ENCODE measurements at regions not wholly inside any gene's neighbourhood (a gene's known extent, or its start where the extent isn't known, plus 50 kb on each side); places are given as distances from the start of the nearest gene placed in this dataset.
A peak's percentile ranks its signal among the peaks of the same experiment; 100 is the strongest.
"Not testable (repeated sequence)": the region's sequence is repeated elsewhere in the genome, so short reads cannot be mapped to it uniquely, and the experiment has no call there.

GRCh38 chr4:25474690-25475089 lies 97.6 kb downstream of the ANAPC4 start:
- no peak for DNase-seq

GRCh38 chr4:25477221-25477620 lies 100.2 kb downstream of the ANAPC4 start:
- DNase-seq: no peak

- no peak for DNase-seq
Observed at GRCh38 chr4:25481648-25482047, 104.6 kb downstream of the ANAPC4 start.

- DNase-seq: peak; percentile 8
Observed at GRCh38 chr4:25484243-25484721, 107.2 kb downstream of the ANAPC4 start.

DNA sequence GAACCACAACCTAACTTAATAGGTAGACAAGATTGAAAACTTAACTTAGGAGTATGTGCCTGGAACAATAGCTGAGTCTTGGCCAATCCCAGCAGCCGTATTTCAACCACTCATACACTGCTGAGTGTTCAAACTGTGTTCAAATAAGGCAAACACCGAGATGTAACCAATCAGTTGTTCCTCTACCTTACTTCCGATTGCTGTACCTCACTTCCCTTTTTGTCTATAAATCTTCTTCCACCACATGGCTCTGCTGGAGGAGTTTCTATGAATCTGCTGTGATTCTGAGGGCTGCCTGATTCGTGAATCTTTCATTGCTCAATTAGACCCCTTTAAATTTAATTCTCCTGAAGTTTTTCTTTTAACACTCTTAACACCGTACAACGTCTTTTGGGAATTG lies 108.0 kb downstream of the ANAPC4 start:
- DNase-seq: peak; percentile 33

DNA sequence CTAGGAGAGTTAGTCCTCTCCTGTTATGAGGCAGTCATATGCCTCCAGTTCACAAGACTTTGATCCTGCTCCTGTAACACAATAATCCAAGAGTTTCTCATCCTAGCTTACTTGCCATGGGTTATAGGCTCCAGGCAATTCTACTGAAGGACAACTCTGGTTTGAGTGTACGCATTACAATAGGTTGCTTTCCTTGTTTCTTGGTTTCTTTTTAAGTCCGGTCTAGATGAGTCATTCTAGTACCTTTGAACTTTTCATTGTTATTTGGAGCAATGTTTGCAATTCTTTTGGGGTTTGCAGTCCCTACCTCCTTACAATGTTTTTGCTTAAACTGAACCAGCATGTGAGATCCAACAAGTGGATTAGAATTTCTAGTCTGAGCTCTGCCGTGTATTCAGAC lies 109.1 kb downstream of the ANAPC4 start:
- DNase-seq: no peak

- DNase-seq: no peak
Observed at GRCh38 chr4:25487155-25487554, 110.1 kb downstream of the ANAPC4 start.

GRCh38 chr4:25489253-25489797 lies 112.3 kb downstream of the ANAPC4 start:
- DNase-seq: no peak

DNA sequence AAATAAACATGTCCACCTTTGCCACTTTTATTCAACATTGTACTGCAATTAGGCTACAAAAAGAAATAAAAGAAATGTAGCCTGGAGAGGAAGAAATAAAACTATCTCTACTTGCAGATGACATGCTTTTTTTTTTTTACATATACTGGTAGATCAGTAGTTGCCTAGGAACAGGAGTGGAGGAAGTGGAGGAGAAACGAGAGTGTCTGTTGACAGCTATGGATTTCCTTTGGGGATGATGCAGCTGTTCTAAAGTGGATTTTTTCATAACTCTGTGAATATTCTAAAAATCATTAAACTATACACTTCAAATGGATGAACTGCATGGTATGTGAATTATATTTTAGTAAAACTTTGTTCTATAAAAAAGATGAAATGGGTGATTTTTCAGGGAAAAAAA lies 116.4 kb downstream of the ANAPC4 start:
- DNase-seq: no peak

DNA sequence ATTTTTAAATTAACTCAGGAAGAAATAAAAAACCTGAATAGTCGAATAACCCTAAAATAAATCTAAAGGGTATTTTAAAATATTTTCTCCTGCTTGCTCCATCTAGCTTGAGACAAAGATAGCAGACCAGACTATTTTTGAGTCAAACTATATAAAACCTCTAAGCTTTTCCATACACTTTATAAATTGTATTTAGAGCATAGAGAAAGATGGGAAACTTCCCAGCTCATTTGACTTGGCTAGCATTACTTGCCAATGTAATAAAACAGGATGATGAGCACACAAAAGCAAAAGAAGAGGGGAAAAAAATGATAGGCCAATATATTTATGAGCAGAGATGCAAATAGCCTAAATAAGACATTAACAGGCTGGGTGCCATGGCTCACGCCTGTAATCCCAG lies 117.1 kb downstream of the ANAPC4 start:
- no peak for DNase-seq

GRCh38 chr4:25500626-25501316 lies 123.7 kb downstream of the ANAPC4 start:
- DNase-seq: no peak

GRCh38 chr4:25502115-25502514 lies 125.1 kb downstream of the ANAPC4 start:
- no peak for DNase-seq

- no peak for DNase-seq
Observed at GRCh38 chr4:25503779-25504178, 126.7 kb downstream of the ANAPC4 start.

DNA sequence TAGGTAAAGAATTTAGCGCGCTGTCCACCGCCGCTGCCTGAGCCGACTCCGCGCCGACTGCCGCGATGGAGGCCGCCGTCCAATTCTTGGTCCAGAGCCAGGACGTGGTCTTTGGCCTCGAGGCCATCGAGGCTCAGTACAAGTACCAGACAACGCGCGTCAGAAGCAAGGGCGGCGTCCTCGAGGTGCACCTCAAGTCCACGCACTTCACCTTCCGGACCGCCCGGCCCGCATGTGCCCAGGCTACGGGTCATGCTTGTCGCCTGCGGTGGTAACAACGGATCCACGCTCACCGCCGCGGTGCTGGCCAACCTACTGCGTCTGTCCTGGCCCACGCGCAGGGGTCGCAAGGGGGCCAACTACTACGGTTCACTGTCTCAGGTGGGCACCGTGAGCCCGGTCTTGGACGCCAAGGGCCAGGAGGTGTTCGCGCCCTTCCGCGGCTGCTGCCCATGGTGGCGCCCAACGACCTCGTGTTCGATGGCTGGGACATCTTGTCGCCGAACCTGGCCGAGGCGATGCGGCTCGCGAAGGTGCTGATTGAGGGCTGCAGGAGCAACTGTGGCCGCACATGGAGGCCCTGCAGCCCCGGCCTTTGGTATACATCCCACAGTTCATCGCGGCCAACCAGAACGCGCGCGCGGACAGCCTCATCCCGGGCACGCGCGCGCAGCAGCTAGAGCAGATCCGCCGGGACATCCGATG lies 128.0 kb downstream of the ANAPC4 start:
- no peak for DNase-seq

- DNase-seq: no peak
Observed at GRCh38 chr4:25505637-25505991, 128.6 kb downstream of the ANAPC4 start.

DNA sequence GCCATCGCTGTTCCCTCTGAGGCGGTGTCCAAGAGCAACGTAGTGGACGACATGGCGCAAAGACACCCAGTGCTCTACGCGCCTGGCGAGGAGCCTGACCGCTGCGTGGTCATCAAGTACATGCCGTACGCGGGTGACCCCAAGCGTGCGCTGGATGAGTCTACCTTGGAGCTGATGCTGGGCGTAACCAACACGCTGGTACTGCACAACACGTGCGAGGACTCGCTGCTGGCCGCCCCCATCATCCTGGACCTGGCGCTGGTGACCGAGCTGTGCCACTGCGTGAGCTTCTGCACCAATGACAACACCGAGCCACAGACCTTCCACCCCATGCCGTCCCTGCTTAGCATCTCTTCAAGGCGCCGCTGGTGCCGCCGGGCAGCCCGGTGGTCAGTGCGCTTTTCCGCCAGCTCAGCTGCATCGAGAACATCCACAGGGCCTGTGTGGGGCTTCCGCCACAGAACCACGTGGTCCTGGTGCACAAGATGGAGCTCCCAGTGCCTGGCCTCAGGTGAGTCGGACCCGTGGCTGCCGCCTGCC lies 129.0 kb downstream of the ANAPC4 start:
- no peak for DNase-seq

DNA sequence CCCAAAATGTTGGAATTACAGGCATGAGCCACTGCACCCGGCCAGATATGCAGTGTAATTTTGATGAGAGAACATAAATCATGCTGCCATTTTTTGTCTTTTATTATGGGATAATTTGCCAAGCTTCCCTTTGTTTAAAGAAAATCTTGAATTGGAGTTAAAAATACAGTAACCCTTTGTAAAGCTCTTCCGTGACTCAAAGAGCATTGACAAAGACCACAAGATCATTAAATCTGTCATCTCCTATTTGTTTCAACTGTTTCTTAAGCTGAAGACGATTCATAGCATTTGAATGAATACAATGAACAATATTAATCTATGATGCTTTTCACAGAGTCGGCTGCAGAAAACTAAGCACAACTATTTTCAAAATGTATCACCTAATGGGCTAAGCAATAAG lies 132.6 kb downstream of the ANAPC4 start:
- DNase-seq: no peak

DNA sequence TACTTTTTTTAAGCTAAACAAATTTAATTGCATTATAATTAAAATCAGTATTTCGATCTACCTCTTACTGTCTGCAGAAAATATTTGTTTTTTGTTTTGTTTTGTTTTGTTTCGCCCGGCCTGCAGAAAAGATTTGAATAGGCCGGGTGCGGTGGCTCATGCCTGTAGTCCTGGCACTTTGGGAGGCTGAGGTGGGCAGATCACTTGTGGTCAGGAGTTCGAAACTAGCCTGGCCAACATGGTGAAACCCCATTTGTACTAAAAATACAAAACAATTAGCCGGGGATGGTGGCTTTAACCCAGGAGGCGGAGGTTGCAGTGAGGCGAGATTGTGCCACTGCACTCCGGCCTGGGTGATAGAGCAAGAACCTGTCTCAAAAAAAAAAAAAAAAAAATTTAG lies 134.8 kb downstream of the ANAPC4 start:
- not testable (repeated sequence) for DNase-seq

DNA sequence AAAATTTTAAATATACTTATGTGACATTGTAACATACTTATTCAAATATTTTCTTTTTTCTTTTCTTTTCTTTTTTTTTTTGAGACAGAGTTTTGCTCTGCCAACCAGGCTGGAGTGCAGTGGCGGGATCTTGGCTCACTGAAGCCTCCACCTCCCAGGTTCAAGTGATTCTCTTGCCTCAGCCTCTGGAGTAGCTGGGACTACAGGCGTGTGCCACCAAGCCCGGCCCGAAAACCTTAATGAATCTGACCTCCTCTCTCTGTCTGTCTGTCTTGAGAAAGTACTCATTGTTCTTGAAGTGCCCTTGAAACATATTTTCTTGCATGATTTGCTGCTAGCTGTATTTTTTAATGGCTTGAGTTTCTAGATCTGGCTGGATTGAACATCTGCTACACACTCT lies 136.8 kb downstream of the ANAPC4 start:
- no peak for DNase-seq

DNA sequence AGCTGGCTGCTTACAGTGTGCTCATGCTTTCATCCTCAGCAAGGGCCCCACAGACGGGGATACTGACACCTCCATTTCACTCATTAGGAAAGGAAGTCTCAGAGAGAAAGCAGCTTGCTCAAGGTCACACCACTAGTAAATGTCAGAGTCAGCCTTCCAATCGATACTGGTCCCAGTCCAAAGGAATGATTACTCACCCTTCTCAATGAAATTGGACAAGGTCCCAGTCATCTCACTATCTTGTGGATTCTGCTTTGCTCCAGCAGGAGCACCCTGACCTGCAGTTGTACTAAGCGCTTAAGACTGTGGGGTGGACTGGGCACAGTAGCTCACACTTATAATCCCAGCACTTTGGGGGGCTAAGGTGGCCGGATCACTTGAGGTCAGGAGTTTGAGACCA lies 132.2 kb upstream of the SLC34A2 start:
- no peak for DNase-seq

DNA sequence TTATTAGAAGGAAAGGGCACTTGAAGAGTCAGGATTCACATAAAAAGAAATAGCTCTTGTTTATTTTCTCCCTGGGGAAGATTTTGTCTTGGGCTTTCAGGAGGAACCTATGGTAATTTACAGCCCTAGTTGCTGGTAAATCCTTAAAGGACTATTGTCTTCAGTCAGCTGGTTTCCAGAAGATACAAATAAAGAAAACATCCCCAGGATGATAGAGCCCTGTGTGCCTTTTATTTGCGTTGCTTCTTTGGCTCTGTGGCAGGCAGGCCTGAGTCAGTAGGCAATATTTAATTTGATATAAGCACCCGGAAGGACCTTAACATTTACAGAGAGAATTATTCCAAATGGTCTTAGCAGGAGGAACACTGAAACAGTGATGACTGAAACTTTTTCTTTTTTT lies 131.0 kb upstream of the SLC34A2 start:
- DNase-seq: no peak

DNA sequence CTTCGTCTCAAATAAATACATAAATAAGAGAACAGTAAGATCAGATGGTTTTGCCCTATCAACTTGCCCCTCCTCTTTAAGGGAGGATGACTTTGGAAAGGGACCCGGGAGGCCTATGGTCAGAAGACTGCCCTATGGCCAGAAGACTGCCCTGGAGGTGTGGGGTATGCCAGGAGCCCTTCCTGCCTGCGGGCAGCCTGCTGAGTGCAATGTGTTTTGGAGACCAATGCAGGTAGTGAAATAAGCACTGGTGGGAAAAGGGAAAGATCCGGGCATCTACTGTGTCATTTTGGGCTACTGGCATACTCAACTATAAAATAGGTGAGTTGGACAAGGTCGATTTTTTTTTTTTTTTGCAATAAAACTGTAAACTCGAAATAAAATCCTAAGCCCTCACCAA lies 129.8 kb upstream of the SLC34A2 start:
- no peak for DNase-seq

DNA sequence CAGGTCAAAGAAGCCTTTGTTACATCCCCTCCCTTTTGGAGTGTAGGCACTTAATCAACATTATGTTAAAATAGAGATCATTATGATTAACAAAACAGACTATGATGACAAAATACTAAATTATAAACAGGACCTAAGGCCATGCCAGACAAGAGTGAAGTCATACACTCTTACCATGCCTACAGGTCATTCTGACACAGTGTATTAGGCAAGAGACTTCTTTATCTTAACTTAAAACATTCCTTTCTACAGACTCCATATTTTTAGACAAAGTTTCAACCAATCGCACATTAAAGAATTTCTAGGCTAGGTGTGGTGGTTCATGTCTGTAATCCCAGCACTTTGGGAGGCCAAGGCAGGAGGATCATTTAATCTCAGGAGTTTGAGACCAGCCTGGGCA lies 128.6 kb upstream of the SLC34A2 start:
- DNase-seq: no peak

DNA sequence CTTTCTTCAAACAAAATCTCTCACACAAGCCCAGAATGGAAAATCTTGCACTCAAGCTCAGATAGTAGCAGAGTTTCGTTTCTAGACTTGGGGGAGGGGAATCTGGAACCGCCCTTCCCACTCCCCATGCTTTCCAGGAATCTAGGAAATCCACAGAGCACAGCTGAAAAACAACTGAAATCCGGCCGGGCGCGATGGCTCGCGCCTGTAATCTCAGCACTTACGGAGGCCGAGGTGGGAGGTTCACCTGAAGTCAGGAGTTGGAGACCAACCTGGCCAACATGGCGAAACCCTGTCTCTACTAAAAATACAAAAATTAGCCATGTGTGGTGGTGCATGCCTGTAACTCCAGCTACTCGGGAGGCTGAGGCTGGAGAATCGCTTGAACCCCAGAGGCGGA lies 127.3 kb upstream of the SLC34A2 start:
- DNase-seq: no peak

Measured in hematopoietic multipotent progenitor cell treated with erythropoietin and hydrocortisone succinate and interleukin-3 and kit ligand, for 4 days (in vitro differentiated cells).